GM10248 (cell line): ENCODE measurements at regions not wholly inside any gene's neighbourhood (a gene's known extent, or its start where the extent isn't known, plus 50 kb on each side); places are given as distances from the start of the nearest gene placed in this dataset.
"Not testable (repeated sequence)": the region's sequence is repeated elsewhere in the genome, so short reads cannot be mapped to it uniquely, and the experiment has no call there.

Source experiments
- CTCF ChIA-PET: fragments of 300-600 bp; sonication (Branson Sonifier 250); formaldehyde crosslinking; extraction: SDS; loops from one replicate; lab custom pipeline; 2021; ENCODE audit warnings: antibody characterized with exemption; lab: Yijun Ruan, JAX
- POLR2A ChIA-PET: fragments of 350-650 bp; sonication (Branson Sonifier 250); formaldehyde crosslinking; extraction: SDS; loops from one replicate; lab custom pipeline; 2020; ENCODE audit warnings: antibody characterized with exemption; lab: Yijun Ruan, JAX
- DNase-seq: peaks from one replicate; pipeline ENCODE4 v3.0.0; 2012; ENCODE audit errors: extremely low spot score

- CTCF ChIA-PET, POLR2A ChIA-PET, DNase-seq: not testable (repeated sequence)
Measured at GRCh38 chr17:20675707-20676106, 96.2 kb downstream of the CDRT15L2 start.

GRCh38 chr17:20676656-20677055 lies 97.1 kb downstream of the CDRT15L2 start:
- CTCF ChIA-PET, POLR2A ChIA-PET, DNase-seq: not testable (repeated sequence)

DNA sequence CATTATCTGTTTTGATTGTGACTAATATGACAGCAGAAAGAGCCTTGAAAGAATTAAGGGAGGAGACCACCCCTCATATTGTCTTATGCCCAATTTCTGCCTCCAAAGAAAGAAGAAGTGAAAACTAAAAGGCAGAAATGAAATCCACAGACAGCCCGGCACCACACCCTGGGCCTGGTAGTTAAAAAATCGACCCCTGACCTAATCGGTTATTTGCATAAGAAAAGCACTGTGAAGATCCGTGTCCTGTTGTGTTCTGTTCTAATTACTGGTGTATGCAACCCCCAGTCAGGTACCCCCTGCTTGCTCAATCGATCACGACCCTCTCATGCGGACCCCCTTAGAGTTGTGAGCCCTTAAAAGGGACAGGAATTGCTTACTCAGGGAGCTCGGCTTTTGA lies 97.9 kb downstream of the CDRT15L2 start:
- POLR2A ChIA-PET, CTCF ChIA-PET, DNase-seq: not testable (repeated sequence)

DNA sequence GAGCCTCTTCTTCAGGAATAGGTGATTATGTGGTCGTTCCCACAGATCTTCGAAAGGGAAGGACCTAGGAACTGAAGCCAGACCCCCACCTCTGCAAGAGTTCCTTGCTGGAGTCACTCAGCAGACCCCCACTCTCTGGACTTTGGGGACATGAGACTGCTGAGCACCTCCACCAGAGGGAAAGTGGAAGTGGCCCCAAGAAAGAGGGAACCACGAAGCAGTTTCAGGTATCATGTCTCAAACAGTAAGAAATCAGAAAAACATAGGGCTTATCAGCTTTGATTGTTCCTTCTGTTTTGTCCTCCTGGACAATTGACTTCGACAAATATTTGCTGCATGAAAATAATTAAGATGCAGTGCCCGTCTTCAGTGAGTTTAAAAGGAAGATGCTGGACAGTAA lies 98.9 kb downstream of the CDRT15L2 start:
- CTCF ChIA-PET, DNase-seq, POLR2A ChIA-PET: not testable (repeated sequence)

DNA sequence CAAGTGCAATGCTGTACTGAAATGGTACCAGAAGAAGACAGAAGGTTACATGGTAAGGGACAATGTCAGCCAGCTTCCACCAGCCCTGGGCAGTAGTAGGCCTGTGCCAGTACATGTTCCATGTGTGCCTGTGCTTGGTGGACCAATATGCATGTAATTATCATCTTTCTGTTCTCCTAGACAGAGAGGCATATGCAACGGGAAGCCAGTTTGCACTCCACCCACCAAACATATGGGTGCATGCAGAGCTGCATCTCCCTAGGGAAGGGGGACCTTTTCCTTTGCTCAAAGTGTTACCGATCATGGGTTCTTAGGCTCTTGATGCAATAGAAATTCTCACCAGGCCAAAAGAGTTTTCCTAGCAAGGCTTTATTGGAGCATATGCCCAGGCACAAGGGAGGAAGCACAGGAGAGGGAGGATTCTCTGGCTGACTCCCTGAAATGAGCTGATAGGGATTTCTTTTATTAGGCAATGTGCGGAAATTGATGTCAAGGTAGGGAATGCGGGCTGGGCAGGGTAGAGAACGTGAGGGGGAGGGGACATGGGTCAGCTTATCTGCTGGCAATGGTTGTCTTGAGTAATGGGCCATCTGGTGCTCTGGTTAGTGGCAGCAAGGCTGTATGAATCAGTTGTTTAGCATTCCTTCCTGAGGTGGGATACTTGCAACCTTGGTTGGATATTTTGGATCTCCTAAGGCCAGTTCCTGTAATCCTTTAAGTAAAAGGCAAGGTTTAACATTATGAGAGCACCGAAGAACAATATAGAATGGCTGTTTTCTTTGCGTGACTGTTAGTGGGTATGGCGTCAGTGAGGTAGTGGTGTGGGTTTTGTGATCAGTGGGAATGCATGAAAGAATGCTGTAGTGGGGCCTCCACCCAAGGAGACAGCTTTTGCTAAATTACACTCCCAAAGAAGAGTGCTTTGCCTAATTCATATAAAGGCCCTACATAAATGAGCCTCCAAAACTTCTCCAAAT lies 102.5 kb downstream of the CDRT15L2 start:
- POLR2A ChIA-PET, DNase-seq, CTCF ChIA-PET: not testable (repeated sequence)

DNA sequence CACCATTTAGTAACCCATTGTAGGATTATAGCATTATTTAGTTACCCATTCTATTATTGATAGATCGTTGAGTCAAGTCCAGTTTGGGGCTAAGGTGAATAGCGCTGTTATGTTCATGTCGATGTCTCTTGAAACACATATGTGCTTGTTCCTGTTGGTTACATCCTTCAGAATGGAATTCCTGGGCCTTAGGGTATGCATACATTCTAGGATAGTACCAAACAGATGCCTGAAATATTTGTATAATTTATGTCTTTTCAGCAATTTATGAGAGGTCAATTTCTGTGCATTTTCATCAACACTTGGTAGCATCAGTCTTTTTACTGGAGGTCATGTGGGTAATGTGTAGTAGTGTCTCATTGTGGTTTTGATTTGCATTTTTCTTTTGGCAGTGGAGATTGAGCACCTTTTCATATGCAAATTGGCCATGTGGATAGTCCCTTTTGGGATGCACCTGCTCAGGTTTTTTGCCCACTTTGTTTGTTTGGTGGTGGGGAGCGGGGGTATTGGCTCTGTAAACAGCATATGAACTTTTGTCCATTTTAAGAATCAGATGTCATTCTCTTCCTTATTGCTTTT lies 104.2 kb downstream of the CDRT15L2 start:
- DNase-seq, POLR2A ChIA-PET, CTCF ChIA-PET: not testable (repeated sequence)

DNA sequence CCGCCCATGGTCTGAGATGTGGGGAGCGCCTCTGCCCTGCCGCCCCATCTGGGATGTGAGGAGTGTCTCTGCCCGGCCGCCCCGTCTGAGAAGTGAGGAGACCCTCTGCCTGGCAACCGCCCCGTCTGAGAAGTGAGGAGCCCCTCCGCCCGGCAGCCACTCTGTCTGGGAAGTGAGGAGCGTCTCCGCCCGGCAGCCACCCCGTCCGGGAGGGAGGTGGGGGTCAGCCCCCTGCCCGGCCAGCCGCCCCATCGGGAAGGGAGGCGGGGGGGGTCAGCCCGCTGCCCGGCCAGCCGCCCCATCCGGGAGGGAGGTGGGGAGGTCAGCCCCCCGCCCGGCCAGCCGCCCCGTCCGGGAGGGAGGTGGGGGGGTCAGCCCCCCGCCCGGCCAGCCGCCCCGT lies 105.5 kb downstream of the CDRT15L2 start:
- DNase-seq, POLR2A ChIA-PET, CTCF ChIA-PET: not testable (repeated sequence)

- DNase-seq, POLR2A ChIA-PET, CTCF ChIA-PET: not testable (repeated sequence)
Measured at GRCh38 chr17:20687584-20687983, 108.1 kb downstream of the CDRT15L2 start.

- CTCF ChIA-PET, POLR2A ChIA-PET, DNase-seq: not testable (repeated sequence)
Measured at GRCh38 chr17:20689170-20689749, 109.7 kb downstream of the CDRT15L2 start.

DNA sequence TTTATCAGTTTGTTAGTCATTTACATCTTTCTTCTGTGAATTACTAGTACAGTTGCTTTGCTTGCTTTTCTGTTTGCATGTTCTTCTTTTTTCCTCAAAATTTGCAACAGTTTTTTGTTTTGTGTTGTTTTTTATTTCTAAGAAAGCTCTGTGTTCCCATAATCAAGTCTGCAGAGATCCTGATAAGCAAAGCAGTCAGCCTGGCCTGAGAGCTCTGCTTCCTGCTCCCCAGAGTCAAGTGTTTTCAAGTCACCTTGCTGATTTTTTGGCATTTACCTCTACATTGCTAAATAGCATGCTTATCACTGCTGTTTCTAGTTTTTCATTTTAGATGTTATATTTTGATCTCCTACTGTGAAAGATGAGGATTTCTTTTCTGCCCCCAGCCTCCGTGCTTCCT lies 113.2 kb downstream of the CDRT15L2 start:
- DNase-seq, CTCF ChIA-PET, POLR2A ChIA-PET: not testable (repeated sequence)

GRCh38 chr17:20695871-20696270 lies 116.3 kb downstream of the CDRT15L2 start:
- DNase-seq, POLR2A ChIA-PET, CTCF ChIA-PET: not testable (repeated sequence)

GRCh38 chr17:20698463-20699206 lies 119.1 kb downstream of the CDRT15L2 start:
- POLR2A ChIA-PET, CTCF ChIA-PET, DNase-seq: not testable (repeated sequence)

GRCh38 chr17:20700528-20700927 lies 121.0 kb downstream of the CDRT15L2 start:
- DNase-seq, POLR2A ChIA-PET, CTCF ChIA-PET: not testable (repeated sequence)

- CTCF ChIA-PET, DNase-seq, POLR2A ChIA-PET: not testable (repeated sequence)
Measured at GRCh38 chr17:20701366-20701765, 121.8 kb downstream of the CDRT15L2 start.
